ENCODE measurements at regions not wholly inside any gene's neighbourhood (a gene's known extent, or its start where the extent isn't known, plus 50 kb on each side); places are given as distances from the start of the nearest gene placed in this dataset.

- no peak for DNase-seq
Measured at GRCh38 chr2:7913974-7914373, 767.9 kb upstream of the ID2 start.

GRCh38 chr2:7915302-7916091, 766.4 kb upstream of the ID2 start:
- no peak for DNase-seq

DNA sequence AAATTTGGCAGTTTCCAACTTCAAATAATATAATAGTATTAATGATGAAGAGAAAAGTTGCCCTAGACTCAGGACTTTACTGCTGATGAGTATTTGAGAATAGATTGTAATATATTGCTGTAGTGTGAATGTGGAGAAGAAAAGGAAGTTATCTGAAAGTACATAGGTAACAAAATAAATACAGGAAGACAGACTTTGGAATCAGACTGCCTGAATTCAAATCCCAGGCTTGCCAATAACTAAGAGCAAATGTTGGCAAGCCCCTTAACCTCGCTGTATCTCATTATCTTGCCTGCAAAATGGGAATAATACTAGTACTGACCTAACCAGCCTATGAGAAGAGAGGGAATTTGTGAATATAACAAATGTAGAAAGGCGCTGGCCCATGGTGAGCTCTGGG, 765.2 kb upstream of the ID2 start:
- no peak for DNase-seq

DNA sequence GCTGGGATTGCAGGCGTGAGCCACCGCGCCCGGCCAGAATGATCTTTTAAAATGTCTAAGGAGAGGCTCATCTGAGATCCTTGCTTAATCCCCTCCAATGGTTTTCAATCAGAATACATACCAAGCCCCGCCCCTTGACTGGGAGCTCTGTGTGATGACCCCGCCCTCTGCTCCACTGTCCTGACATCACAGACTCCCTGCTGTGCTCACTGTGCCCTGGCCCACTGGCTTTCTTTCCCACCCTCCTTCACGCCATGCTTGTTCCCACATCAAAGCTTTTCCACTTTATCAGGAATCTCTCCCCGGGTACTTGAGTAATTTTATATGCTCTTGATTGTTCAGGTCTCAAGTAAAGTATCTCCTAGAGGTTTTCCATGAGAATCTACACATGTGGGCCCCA, 762.3 kb upstream of the ID2 start:
- DNase-seq, result no peak

GRCh38 chr2:7924023-7924762, 757.7 kb upstream of the ID2 start:
- no peak for DNase-seq

DNA sequence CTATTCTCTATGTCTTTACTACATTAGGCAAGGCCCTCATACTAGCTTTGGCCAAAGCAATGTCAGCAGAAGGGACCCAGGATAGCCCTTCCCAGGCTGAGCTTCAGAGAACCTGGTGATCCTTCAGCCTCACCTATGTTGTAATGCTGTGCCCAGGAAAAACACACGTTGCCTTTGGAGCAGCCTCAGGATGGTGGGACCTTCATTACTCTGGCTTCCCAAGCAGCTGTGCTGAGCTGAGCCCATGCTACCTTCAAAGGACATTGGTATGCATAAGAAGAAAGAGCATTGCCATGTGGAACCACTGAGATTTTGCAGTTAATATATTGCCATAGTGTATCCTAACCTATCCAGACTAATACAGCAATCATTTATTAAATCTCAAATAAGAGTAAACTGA, 756.4 kb upstream of the ID2 start:
- no peak for DNase-seq

DNA sequence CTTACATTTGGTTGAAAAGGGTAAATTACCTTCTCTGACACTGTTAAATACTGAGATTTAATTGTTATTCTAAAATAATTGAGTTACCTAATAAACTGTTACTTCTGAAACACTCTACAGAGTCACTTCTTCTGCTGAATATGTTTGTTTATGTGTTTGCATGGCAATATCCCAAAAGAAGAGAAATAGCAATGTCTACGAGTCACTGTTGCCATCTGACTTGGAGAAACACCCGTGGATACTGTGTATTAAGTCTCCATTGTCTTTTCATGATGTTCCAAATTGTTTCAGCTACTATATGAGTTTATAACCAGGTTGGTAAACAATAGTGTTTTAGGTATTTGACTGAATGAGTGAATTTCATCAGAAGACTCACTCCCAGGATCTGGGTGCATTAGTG, 754.2 kb upstream of the ID2 start:
- no peak for DNase-seq

DNA sequence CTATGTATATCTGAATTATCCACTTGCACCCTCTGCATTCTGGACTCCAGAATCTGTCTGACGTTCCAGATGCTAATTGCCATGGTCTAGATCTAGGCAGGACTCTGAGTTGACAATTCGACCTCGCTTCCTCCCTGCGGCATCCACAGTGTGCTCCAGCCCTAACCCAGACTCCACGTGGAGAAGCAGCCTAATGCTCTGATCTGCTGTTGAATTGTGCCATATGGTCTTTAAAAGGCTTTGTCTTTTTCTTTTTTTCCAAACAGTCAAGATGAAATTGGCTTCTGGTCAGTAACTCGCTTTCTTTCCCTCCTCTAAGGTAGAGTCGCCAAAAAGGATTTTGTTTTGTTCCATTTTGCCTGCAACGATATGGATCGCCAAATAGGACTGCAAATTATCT, 752.6 kb upstream of the ID2 start:
- DNase-seq, result no peak

DNA sequence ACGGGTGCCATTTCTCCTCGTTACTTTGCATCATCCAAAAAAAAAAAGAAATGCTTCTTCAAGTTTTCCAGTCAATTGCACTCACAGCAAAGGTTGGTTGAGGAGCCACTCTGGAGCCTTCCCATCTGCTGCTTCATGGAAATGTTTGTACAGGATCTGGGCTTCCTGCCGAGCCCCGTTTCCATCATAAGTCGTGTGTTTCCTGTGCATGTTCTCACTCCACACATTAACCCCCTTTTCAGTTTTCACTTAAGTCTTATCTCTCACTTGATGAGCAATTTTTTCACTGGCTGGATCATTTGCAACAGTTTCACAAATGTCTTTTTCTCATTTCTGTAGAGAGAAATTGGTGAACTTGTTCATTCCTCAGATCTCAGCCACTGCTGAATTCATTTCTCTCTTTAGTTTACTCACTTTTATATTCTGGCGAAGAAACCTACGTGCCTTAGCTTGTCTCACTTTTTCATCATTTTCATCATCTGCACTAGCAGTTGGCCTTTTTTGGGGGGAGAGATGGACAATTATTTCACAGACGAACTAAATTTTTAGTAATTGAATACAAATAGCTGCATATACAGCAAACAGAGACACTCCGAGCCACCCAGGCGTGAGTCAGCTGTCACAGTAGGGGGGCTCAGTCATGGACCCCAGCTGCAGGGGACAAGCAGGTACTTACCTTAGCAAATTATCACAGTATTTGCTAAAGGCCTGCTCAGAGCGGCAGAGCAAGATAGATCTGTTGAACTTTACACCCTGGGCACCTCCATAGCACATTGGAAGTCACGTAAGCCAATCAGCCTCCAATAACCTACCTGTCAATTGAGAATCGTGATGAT, 750.8 kb upstream of the ID2 start:
- no peak for DNase-seq

GRCh38 chr2:7931808-7932207, 750.0 kb upstream of the ID2 start:
- no peak for DNase-seq

GRCh38 chr2:7933672-7934071, 748.2 kb upstream of the ID2 start:
- DNase-seq, result no peak

- no peak for DNase-seq
Measured at GRCh38 chr2:7934476-7934875, 747.4 kb upstream of the ID2 start.

- DNase-seq, result no peak
Measured at GRCh38 chr2:7937082-7937481, 744.8 kb upstream of the ID2 start.

- DNase-seq, result no peak
Measured at GRCh38 chr2:7940723-7941122, 741.1 kb upstream of the ID2 start.

DNA sequence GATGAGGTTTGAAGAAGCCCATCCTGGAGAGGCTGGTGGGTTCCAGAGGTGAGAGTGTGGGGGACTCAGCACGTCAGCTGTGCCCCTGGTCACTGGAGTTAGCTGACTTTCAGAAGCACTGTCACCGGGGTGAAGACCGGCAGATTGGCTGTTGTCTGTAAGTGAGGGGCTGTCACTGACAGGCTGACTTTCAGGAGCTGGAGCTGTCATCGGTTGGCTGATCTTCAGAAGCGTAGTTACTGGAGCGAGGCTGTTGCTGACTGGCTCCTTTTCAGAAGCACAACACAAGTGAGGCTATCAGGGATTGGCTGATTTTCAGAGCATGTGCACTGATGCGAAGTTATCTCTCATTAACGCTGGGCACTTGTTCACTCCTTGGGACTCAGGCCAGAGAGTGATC, 738.4 kb upstream of the ID2 start:
- DNase-seq, result no peak

DNA sequence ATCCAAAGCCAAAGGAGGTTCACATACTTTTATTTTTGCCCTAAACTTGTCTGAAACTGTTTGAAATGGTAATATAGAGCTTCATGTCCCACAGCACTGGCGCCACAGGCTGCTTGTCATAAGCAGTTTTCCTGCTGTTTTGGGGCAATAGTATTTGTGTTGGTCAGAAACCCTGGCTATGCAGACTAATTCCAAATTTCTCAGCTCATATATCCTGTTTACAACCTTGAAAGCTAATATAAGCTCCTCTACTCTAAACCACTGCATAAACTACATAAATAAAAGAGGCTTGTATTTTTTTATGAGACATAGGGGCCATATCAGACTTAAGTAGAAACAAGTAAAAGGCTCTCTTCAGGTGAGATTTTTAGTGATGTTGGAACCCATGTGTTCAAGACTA, 736.8 kb upstream of the ID2 start:
- no peak for DNase-seq

DNA sequence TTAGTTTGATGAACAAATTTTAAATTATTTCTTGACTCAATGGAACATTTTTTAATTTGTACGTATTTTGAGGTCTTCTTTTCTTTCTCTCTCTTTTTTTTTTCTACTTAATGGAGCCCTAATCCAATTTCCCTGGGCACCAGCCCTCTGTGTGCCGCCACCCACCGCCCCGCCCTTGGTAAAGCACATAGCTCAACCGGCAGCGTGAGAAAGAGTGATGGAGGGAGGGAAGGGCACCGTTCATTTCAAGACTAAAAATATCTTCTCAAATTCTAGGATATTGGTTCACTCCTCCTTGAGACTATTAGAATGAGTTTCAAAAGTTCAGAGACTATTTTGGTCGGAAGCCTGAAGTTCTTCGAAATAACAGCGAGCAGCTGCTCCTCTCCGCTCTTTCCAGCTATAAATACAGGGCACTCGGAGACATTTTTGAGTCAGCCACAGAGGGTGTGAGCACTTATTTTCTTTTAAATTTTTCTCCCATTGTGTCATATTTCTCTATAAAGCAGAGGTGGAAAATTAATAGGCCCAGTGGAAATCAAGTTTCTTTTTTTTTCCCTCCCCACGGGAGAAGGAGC, 731.7 kb upstream of the ID2 start:
- no peak for DNase-seq

DNA sequence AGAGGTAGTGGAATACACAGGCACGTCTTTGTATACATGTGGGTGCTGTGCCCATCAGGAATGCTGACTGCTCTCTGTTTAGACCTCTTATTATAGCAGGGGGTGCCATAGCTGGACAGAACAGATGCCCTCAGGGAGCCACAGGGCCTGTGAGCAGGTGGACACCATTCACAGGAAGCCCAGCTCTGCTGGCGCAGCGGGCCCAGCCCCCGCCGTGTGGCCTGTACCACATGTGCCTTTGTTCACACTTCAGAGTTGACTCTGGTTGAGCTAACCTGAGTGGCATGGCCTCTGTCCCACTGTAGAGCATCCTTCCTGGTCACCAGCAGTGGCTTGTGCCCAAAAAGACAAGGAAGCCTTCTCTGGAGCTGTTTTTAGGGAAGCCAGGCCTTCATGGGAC, 730.9 kb upstream of the ID2 start:
- no peak for DNase-seq

DNA sequence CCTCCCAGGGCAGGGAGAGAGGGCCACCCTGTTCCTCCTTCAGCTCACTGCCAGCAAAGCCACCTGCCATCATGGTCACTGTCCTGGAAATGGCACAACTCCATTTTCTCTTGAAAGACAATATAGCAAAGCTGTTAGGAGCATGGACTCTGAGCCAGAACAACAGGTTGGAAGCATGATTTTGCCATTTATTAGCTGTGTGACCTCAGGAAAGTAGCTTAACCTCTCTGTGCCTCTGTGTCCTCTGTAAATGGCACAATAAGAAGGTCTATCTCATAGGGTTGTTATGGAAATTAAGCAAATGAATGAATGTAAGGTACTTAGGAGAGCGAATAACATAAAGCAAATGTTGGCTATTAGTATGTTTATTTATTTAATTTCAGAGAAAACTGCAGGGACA, 730.4 kb upstream of the ID2 start:
- no peak for DNase-seq

GRCh38 chr2:7952046-7952745, 729.7 kb upstream of the ID2 start:
- DNase-seq, result no peak

GRCh38 chr2:7953195-7953594, 728.7 kb upstream of the ID2 start:
- no peak for DNase-seq

- no peak for DNase-seq
Measured at GRCh38 chr2:7954234-7954633, 727.6 kb upstream of the ID2 start.

Data from hematopoietic multipotent progenitor cell treated with erythropoietin and hydrocortisone succinate and interleukin-3 and kit ligand, for 6 days (in vitro differentiated cells).